HL-60 (cell line): ENCODE measurements at regions not wholly inside any gene's neighbourhood (a gene's known extent, or its start where the extent isn't known, plus 50 kb on each side); places are given as distances from the start of the nearest gene placed in this dataset.

Source experiments
- DNase-seq, 2 experiments: peaks; one replicate each; pipeline ENCODE4 v3.0.0-alpha.2; 2010 to 2020; ENCODE audit warnings: low read depth in 1 of 2, low spot score in 1 of 2
- H3K27ac ChIP-seq: fragments of 250-450 bp; sonication (Bioruptor Pico); replicated peaks from 2 replicates; pipeline ENCODE4 v1.5.1; 2020; ENCODE audit warnings: mild to moderate bottlenecking, moderate library complexity
- H3K27me3 ChIP-seq: fragments of 250-450 bp; sonication (Bioruptor Pico); 2 replicates; pipeline ENCODE4 v1.5.1; 2021; ENCODE audit warnings: mild to moderate bottlenecking, moderate library complexity; ENCODE audit not compliant: insufficient read depth, poor library complexity, severe bottlenecking
- H3K4me3 ChIP-seq: replicated peaks from 2 replicates; pipeline ENCODE4 v1.5.1; 2011; ENCODE audit warnings: mild to moderate bottlenecking, control low read depth, low read length; ENCODE audit not compliant: insufficient read depth
- CTCF ChIP-seq: IDR thresholded peaks from one replicate; pipeline ENCODE4 v1.5.1; 2011; ENCODE audit warnings: low read length, control low read depth, inconsistent platforms; ENCODE audit not compliant: insufficient read depth
- GABPA ChIP-seq: IDR thresholded peaks from 2 replicates; pipeline ENCODE4 v1.6.1; 2012; ENCODE audit warnings: low read depth
- POLR2AphosphoS5 ChIP-seq: IDR thresholded peaks from 2 replicates; pipeline ENCODE4 v1.6.1; 2012; ENCODE audit warnings: low read depth
- REST ChIP-seq: IDR thresholded peaks from 2 replicates; pipeline ENCODE4 v1.6.1; 2012; ENCODE audit warnings: low read depth; ENCODE audit not compliant: insufficient replicate concordance
- SPI1 ChIP-seq: IDR thresholded peaks from 2 replicates; pipeline ENCODE4 v1.6.1; 2012; ENCODE audit warnings: low read depth, mild to moderate bottlenecking, borderline replicate concordance

DNA sequence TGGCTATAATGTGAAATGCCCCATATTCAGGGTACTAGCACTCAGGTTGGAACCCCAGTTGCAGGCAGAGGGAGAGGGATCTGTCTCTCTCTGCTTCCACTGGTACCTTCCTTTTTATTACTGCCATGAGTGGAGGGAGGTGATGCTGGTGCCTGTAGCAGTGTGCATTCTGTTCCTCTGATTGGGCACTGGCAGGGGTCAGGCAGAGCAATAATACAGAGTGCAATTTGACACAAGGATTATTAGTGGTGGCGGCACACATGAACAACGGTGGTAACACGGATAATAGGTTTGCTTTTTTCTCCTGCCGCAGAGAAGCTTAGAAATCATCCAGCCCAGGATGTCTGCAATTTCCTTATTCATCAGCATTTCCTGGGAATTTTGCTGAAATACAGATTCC lies 525.7 kb downstream of the SLC4A3 start:
- no peak overlapping the region for H3K27ac ChIP-seq
- H3K27me3 ChIP-seq = no peaks in the 10 kb centered on the region
- TF ChIP-seq CTCF = no peak
- no peak for TF ChIP-seq SPI1
- no peak for TF ChIP-seq GABPA
- no peak for TF ChIP-seq POLR2AphosphoS5
- no peak for TF ChIP-seq REST
- DNase-seq = no peak
- no peak overlapping the region for H3K4me3 ChIP-seq

DNA sequence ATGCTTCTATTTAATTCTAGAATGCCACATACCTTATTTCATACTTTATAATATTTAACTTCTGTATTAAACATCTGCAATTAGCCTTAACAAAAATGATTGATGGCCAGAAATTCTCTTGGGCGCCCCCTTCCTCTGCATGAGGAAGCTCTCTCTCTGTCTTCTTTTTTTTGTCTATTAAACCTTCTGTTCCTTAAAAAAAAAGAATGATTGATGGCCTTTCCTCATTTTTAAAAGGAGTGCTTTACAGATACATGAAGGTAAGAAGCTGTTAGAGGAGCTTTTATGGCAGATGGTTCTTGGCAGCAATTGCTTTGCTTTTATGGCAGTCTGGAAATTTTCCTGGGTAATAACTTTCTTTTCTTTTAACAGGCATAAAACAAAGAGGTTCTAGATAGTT lies 526.9 kb downstream of the SLC4A3 start:
- no peak overlapping the region for H3K27ac ChIP-seq
- H3K27me3 ChIP-seq = no peaks in the 10 kb centered on the region
- no peak for DNase-seq
- no peak overlapping the region for H3K4me3 ChIP-seq
- TF ChIP-seq REST = no peak
- no peak for TF ChIP-seq POLR2AphosphoS5
- TF ChIP-seq SPI1 = no peak
- no peak for TF ChIP-seq GABPA
- no peak for TF ChIP-seq CTCF

- Histone ChIP-seq H3K4me3 (no peak overlapping the region), H3K27me3 (no peaks in the 10 kb centered on the region), H3K27ac (no peak overlapping the region)
- TF ChIP-seq CTCF (no peak), SPI1 (no peak), REST (no peak)
- DNase-seq = no peak
These were observed 529.9 kb downstream of the SLC4A3 start for GRCh38 chr2:220157312-220157711.
